H9 (cell line): ENCODE measurements at regions not wholly inside any gene's neighbourhood (a gene's known extent, or its start where the extent isn't known, plus 50 kb on each side); places are given as distances from the start of the nearest gene placed in this dataset.

Source experiments
- DNase-seq: peaks from one replicate; pipeline ENCODE4 v3.0.0-alpha.2; 2017
- H2AFZ ChIP-seq: one replicate; pipeline ENCODE4 v1.6.1; 2013; ENCODE audit warnings: mild to moderate bottlenecking, low read length, control low read depth, moderate library complexity
- H2AK5ac ChIP-seq: 2 replicates; pipeline ENCODE4 v1.6.1; 2013; ENCODE audit warnings: low read length, control low read depth, mixed read lengths; ENCODE audit not compliant: insufficient read length
- H2BK120ac ChIP-seq: one replicate; pipeline ENCODE4 v1.6.1; 2013; ENCODE audit warnings: low read depth, mild to moderate bottlenecking, low read length, control low read depth, inconsistent platforms; ENCODE audit not compliant: poor library complexity, severe bottlenecking
- H2BK12ac ChIP-seq: 2 replicates; pipeline ENCODE4 v1.6.1; 2013; ENCODE audit warnings: low read length, control low read depth, mixed read lengths, low read depth; ENCODE audit not compliant: insufficient read length
- H2BK15ac ChIP-seq: 2 replicates; pipeline ENCODE4 v1.6.1; 2013; ENCODE audit warnings: low read depth, low read length, control low read depth
- H2BK20ac ChIP-seq: one replicate; pipeline ENCODE4 v1.6.1; 2013; ENCODE audit warnings: low read depth, mild to moderate bottlenecking, low read length, control low read depth, inconsistent platforms; ENCODE audit not compliant: poor library complexity, severe bottlenecking
- H2BK5ac ChIP-seq: 2 replicates; pipeline ENCODE4 v1.6.1; 2013; ENCODE audit warnings: low read length, control low read depth, mixed read lengths; ENCODE audit not compliant: insufficient read length
- H3K14ac ChIP-seq: 2 replicates; pipeline ENCODE4 v1.6.1; 2013; ENCODE audit warnings: low read length, control low read depth; ENCODE audit not compliant: insufficient read depth
- H3K18ac ChIP-seq: 2 replicates; pipeline ENCODE4 v1.6.1; 2013; ENCODE audit warnings: low read depth, mild to moderate bottlenecking, mixed read lengths, low read length, control low read depth; ENCODE audit not compliant: insufficient read length
- H3K23ac ChIP-seq: 2 replicates; pipeline ENCODE4 v1.6.1; 2013; ENCODE audit warnings: low read length, control low read depth, mixed read lengths, low read depth; ENCODE audit not compliant: insufficient read length
- H3K23me2 ChIP-seq: 2 replicates; pipeline ENCODE4 v1.6.1; 2013; ENCODE audit warnings: low read depth, mild to moderate bottlenecking, mixed read lengths, low read length, control low read depth; ENCODE audit not compliant: insufficient read length, poor library complexity, severe bottlenecking
- H3K27ac ChIP-seq: 2 replicates; pipeline ENCODE4 v1.5.1; 2013; ENCODE audit warnings: low read length, control low read depth, mixed read lengths, low read depth; ENCODE audit not compliant: insufficient read length
- H3K27me3 ChIP-seq: 2 replicates; pipeline ENCODE4 v1.6.1; 2013; ENCODE audit warnings: low read length, control low read depth, inconsistent platforms; ENCODE audit not compliant: insufficient read depth
- H3K4ac ChIP-seq: 2 replicates; pipeline ENCODE4 v1.6.1; 2013; ENCODE audit warnings: low read depth, mild to moderate bottlenecking, control low read depth, inconsistent platforms, low read length, moderate library complexity
- H3K4me1 ChIP-seq: 2 replicates; pipeline ENCODE4 v1.6.1; 2013; ENCODE audit warnings: low read length, control low read depth, inconsistent platforms; ENCODE audit not compliant: insufficient read depth
- H3K4me2 ChIP-seq: 2 replicates; pipeline ENCODE4 v1.6.1; 2013; ENCODE audit warnings: low read length, control low read depth, mixed read lengths; ENCODE audit not compliant: insufficient read length, insufficient read depth
- H3K56ac ChIP-seq: 2 replicates; pipeline ENCODE4 v1.6.1; 2013; ENCODE audit warnings: low read depth, mild to moderate bottlenecking, mixed read lengths, low read length, control low read depth; ENCODE audit not compliant: insufficient read length
- H3K79me1 ChIP-seq: 2 replicates; pipeline ENCODE4 v1.6.1; 2013; ENCODE audit warnings: low read depth, mild to moderate bottlenecking, moderate library complexity, low read length, control low read depth, inconsistent platforms; ENCODE audit not compliant: insufficient read depth, poor library complexity, severe bottlenecking
- H3K79me2 ChIP-seq: 2 replicates; pipeline ENCODE4 v1.6.1; 2013; ENCODE audit warnings: low read length, control low read depth, inconsistent platforms; ENCODE audit not compliant: insufficient read depth
- H3K9ac ChIP-seq: 2 replicates; pipeline ENCODE4 v1.6.1; 2013; ENCODE audit warnings: low read length, control low read depth, mixed read lengths; ENCODE audit not compliant: insufficient read length; ENCODE audit errors: extremely low read depth
- H3K9me3 ChIP-seq: one replicate; pipeline ENCODE4 v1.6.1; 2013; ENCODE audit warnings: low read depth, low read length, inconsistent platforms; ENCODE audit not compliant: control insufficient read depth
- H3T11ph ChIP-seq: one replicate; pipeline ENCODE4 v1.6.1; 2013; ENCODE audit warnings: mild to moderate bottlenecking, low read length, control low read depth, inconsistent platforms
- H4K20me1 ChIP-seq: one replicate; pipeline ENCODE4 v1.6.1; 2013; ENCODE audit not compliant: control insufficient read depth, insufficient read length, insufficient read depth
- H4K5ac ChIP-seq: 2 replicates; pipeline ENCODE4 v1.6.1; 2013; ENCODE audit warnings: low read depth, mild to moderate bottlenecking, mixed read lengths, low read length, control low read depth; ENCODE audit not compliant: insufficient read length
- H4K8ac ChIP-seq: replicated peaks from 2 replicates; pipeline ENCODE4 v1.6.1; 2013; ENCODE audit warnings: low read length, control low read depth, mixed read lengths, low read depth; ENCODE audit not compliant: insufficient read length
- H4K91ac ChIP-seq: 2 replicates; pipeline ENCODE4 v1.6.1; 2013; ENCODE audit warnings: low read depth, mild to moderate bottlenecking, moderate library complexity, mixed read lengths, low read length, control low read depth; ENCODE audit not compliant: insufficient read length
- H3K27ac Mint-ChIP-seq, 3 experiments: 2 replicates in 2 of 3; 3 replicates in 1 of 3; pipeline ENCODE4 v1.8.0; 2020 to 2021; ENCODE audit warnings: mixed read lengths in 3 of 3, mild to moderate bottlenecking in 1 of 3, moderate library complexity in 1 of 3
- H3K27me3 Mint-ChIP-seq: 2 replicates; pipeline ENCODE4 v1.8.0; 2021; ENCODE audit warnings: low read depth, mild to moderate bottlenecking, moderate library complexity, mixed read lengths
- H3K36me3 Mint-ChIP-seq, 3 experiments: 2 replicates in 2 of 3; 3 replicates in 1 of 3; pipeline ENCODE4 v1.8.0; 2020 to 2021; ENCODE audit warnings: low read depth in 3 of 3, mixed read lengths in 3 of 3; ENCODE audit not compliant: insufficient read depth in 1 of 3
- H3K4me1 Mint-ChIP-seq, 2 experiments: 2 replicates each; pipeline ENCODE4 v1.8.0; 2020; ENCODE audit warnings: mixed read lengths in 2 of 2
- H3K4me3 Mint-ChIP-seq, 2 experiments: 2 replicates in 1 of 2; 3 replicates in 1 of 2; pipeline ENCODE4 v1.8.0; 2020 to 2021; ENCODE audit warnings: mild to moderate bottlenecking in 2 of 2, mixed read lengths in 2 of 2, moderate library complexity in 1 of 2
- H3K9me3 Mint-ChIP-seq, 2 experiments: 2 replicates in 1 of 2; 3 replicates in 1 of 2; pipeline ENCODE4 v1.8.0; 2020; ENCODE audit warnings: mild to moderate bottlenecking in 2 of 2, mixed read lengths in 2 of 2, moderate library complexity in 1 of 2
- CTCF ChIP-seq: fragments of 200-600 bp; sonication (generic); conservative IDR thresholded peaks from 3 replicates; pipeline ENCODE4 v1.8.0; 2021; ENCODE audit warnings: antibody characterized with exemption, mild to moderate bottlenecking
- WGBS: extraction: QIAGEN DNeasy Blood & Tissue Kit; methylation state at CpG from one replicate; pipeline ENCODE4 v1.1.7; 2013; ENCODE audit warnings: missing lambda C conversion rate, low lambda C conversion rate, mixed read lengths; ENCODE audit not compliant: insufficient read length; ENCODE audit errors: extremely low coverage; 5-methylcytosine and 5-hydroxymethylcytosine counted together

- no peak overlapping the region for H2BK120ac ChIP-seq
- H2BK12ac ChIP-seq = no peak overlapping the region
- H3K27ac ChIP-seq = no peak overlapping the region
- H3T11ph ChIP-seq = no peak overlapping the region
- H3K23ac ChIP-seq = no peak overlapping the region
- H3K9ac ChIP-seq = no peak overlapping the region
- no peak overlapping the region for H2BK5ac ChIP-seq
- H3K4me3 Mint-ChIP-seq = no peak overlapping the region
- DNase-seq = no peak
- H3K4ac ChIP-seq = no peak overlapping the region
- H3K56ac ChIP-seq = no peak overlapping the region
- H3K4me1 Mint-ChIP-seq = no peaks in the 10 kb centered on the region
- no peaks in the 10 kb centered on the region for H3K9me3 ChIP-seq
- H4K91ac ChIP-seq = no peak overlapping the region
- H4K20me1 ChIP-seq = no peaks in the 10 kb centered on the region
- no peaks in the 10 kb centered on the region for H3K9me3 Mint-ChIP-seq
- no peak overlapping the region for H3K14ac ChIP-seq
- no CpG with 5 or more reads among the region's 3 CpGs for WGBS
- H3K23me2 ChIP-seq = no peaks in the 10 kb centered on the region
- H3K27me3 ChIP-seq = no peaks in the 10 kb centered on the region
- H3K27ac Mint-ChIP-seq = no peak overlapping the region
- no peak overlapping the region for H2BK15ac ChIP-seq
- H4K5ac ChIP-seq = no peak overlapping the region
- no peaks in the 10 kb centered on the region for H3K79me2 ChIP-seq
- H3K36me3 Mint-ChIP-seq = no peaks in the 10 kb centered on the region
- H2BK20ac ChIP-seq = no peak overlapping the region
- H2AK5ac ChIP-seq = no peak overlapping the region
- H4K8ac ChIP-seq = no peak overlapping the region
- H2AFZ ChIP-seq = no peak overlapping the region
- no peaks in the 10 kb centered on the region for H3K4me1 ChIP-seq
- no peak overlapping the region for H3K4me2 ChIP-seq
- H3K27me3 Mint-ChIP-seq = no peaks in the 10 kb centered on the region
- H3K79me1 ChIP-seq = no peaks in the 10 kb centered on the region
- TF ChIP-seq CTCF = no peak
- H3K18ac ChIP-seq = no peak overlapping the region
These were observed 124.5 kb upstream of the USP15 start for GRCh38 chr12:62135553-62136200.
